Lung (tissue), 11 donors: ENCODE measurements at regions not wholly inside any gene's neighbourhood (a gene's known extent, or its start where the extent isn't known, plus 50 kb on each side); places are given as distances from the start of the nearest gene placed in this dataset.
A peak's percentile ranks its signal among the peaks of the same experiment; 100 is the strongest.

Source experiments
- ATAC-seq: fragments of 200-7000 bp; cut with Tn5 transposase; one replicate; pipeline ENCODE4 v1.9.1; 2020; ENCODE audit warnings: moderate number of reproducible peaks; ENCODE audit not compliant: insufficient read depth, low FRiP score
- DNase-seq, 3 donors: peaks; one replicate each; pipeline ENCODE4 v3.0.0-alpha.2; 2013 to 2017
- H3K27ac ChIP-seq, 2 donors: one replicate each; pipeline ENCODE4 v1.5.1; 2013; ENCODE audit warnings: mild to moderate bottlenecking in 2 of 2, moderate library complexity in 2 of 2, control low read depth in 1 of 2, inconsistent platforms in 1 of 2, low read depth in 1 of 2, low read length in 1 of 2
- H3K27me3 ChIP-seq, 3 donors: one replicate each; pipeline ENCODE4 v1.5.1; 2013; ENCODE audit warnings: low read length in 2 of 3; ENCODE audit not compliant: control insufficient read depth in 3 of 3, insufficient read depth in 3 of 3
- H3K36me3 ChIP-seq, 4 donors: one replicate each; pipeline ENCODE4 v1.5.1; 2013; ENCODE audit warnings: low read length in 4 of 4, mild to moderate bottlenecking in 1 of 4, moderate library complexity in 1 of 4; ENCODE audit not compliant: control insufficient read depth in 4 of 4, insufficient read depth in 4 of 4
- H3K4me1 ChIP-seq, 5 donors: one replicate each; pipeline ENCODE4 v1.5.1; 2013; ENCODE audit warnings: low read length in 5 of 5, mild to moderate bottlenecking in 2 of 5, moderate library complexity in 1 of 5; ENCODE audit not compliant: control insufficient read depth in 5 of 5, insufficient read depth in 5 of 5
- H3K4me3 ChIP-seq: one replicate; pipeline ENCODE4 v1.5.1; 2013; ENCODE audit warnings: mild to moderate bottlenecking, control low read depth, moderate library complexity
- H3K9ac ChIP-seq, 2 donors: one replicate each; pipeline ENCODE4 v1.5.1; 2013; ENCODE audit warnings: low read length in 2 of 2, control low read depth in 1 of 2; ENCODE audit not compliant: insufficient read depth in 1 of 2
- H3K9me3 ChIP-seq, 4 donors: one replicate each; pipeline ENCODE4 v1.5.1; 2013; ENCODE audit warnings: low read length in 3 of 4, mild to moderate bottlenecking in 1 of 4, moderate library complexity in 1 of 4; ENCODE audit not compliant: control insufficient read depth in 4 of 4, insufficient read depth in 3 of 4
- CTCF ChIP-seq: IDR thresholded peaks from 2 replicates; pipeline ENCODE4 v1.5.1; 2012; ENCODE audit warnings: mild to moderate bottlenecking; ENCODE audit errors: control extremely low read depth, extremely low read depth
- WGBS, 2 donors: extraction: QIAGEN DNeasy Blood & Tissue Kit; methylation state at CpG; one replicate each; pipeline ENCODE4 v1.1.7; 2013; 5-methylcytosine and 5-hydroxymethylcytosine counted together
- donor health status: control.
- donor health status: control.
- donor health status: Bipolar disorder and iron deficiency.
- donor health status: healthy.
- donor health status: DM: yes; HTN: yes; CAD: no.

- ATAC-seq = no peak
- no peak for DNase-seq
- no peak overlapping the region for H3K4me3 ChIP-seq
- H3K4me1 ChIP-seq = peaks cover 2 to 26% (median 8%) of the 10 kb centered on the region in 5 donors
- H3K36me3 ChIP-seq = peaks cover 0 to 12% (median 7%) of the 10 kb centered on the region in 4 donors
- no peak for TF ChIP-seq CTCF
- H3K27me3 ChIP-seq = no peaks in the 10 kb centered on the region
- WGBS, 2 donors = 67 to 83% methylated on average over 1 of the region's 1 CpG
- H3K9ac ChIP-seq = no peak overlapping the region
- peak overlapping the region in 1 of 2 donors; percentile 33 for H3K27ac ChIP-seq
- H3K9me3 ChIP-seq = no peaks in the 10 kb centered on the region
Measured at GRCh38 chr6:71405416-71405815, 116.8 kb downstream of the OGFRL1 start.

- ATAC-seq (no peak), DNase-seq (peak in 1 of 3 donors; percentile 1)
- Histone ChIP-seq H3K27ac (peak overlapping the region in 1 of 2 donors; percentile 74), H3K27me3 (no peaks in the 10 kb centered on the region), H3K4me3 (no peak overlapping the region), H3K9me3 (no peaks in the 10 kb centered on the region), H3K36me3 (peaks cover 0 to 12% (median 7%) of the 10 kb centered on the region in 4 donors), H3K4me1 (peaks cover 5 to 24% (median 9%) of the 10 kb centered on the region in 5 donors), H3K9ac (no peak overlapping the region)
- 69 to 80% methylated on average over 5 of the region's 5 CpGs for WGBS, 2 donors
- no peak for TF ChIP-seq CTCF
Measured at GRCh38 chr6:71406865-71407860, 118.6 kb downstream of the OGFRL1 start.

- Histone ChIP-seq H3K36me3 (peaks cover 0 to 12% (median 7%) of the 10 kb centered on the region in 4 donors), H3K4me3 (no peak overlapping the region), H3K27ac (peak overlapping the region in 1 of 2 donors; percentile 67), H3K9ac (no peak overlapping the region), H3K9me3 (no peaks in the 10 kb centered on the region), H3K4me1 (peaks cover 7 to 26% (median 10%) of the 10 kb centered on the region in 5 donors), H3K27me3 (no peaks in the 10 kb centered on the region)
- no peak for TF ChIP-seq CTCF
- 75 to 79% methylated on average over 1 of the region's 1 CpG for WGBS, 2 donors
- DNase-seq (no peak), ATAC-seq (no peak)
Measured at GRCh38 chr6:71408787-71409723, 120.4 kb downstream of the OGFRL1 start.
